GM18867 (cell line): ENCODE measurements at regions not wholly inside any gene's neighbourhood (a gene's known extent, or its start where the extent isn't known, plus 50 kb on each side); places are given as distances from the start of the nearest gene placed in this dataset.

Experiments used
- ATAC-seq: cut with Tn5 transposase; IDR thresholded peaks from one replicate; pipeline ENCODE4 v1.9.1; 2021; ENCODE audit warnings: mild to moderate bottlenecking, moderate library complexity; ENCODE audit not compliant: unreplicated experiment

- peak; percentile 94 for ATAC-seq
These were observed 97.8 kb downstream of the C9orf152 start for GRCh38 chr9:110110154-110110553.

GRCh38 chr9:110111868-110112267 lies 96.1 kb downstream of the C9orf152 start:
- ATAC-seq = no peak

- no peak for ATAC-seq
These were observed 95.2 kb downstream of the C9orf152 start for GRCh38 chr9:110112792-110113191.

- ATAC-seq = no peak
These were observed 93.7 kb downstream of the C9orf152 start for GRCh38 chr9:110114086-110114858.

GRCh38 chr9:110114859-110115201 lies 93.1 kb downstream of the C9orf152 start:
- no peak for ATAC-seq

- no peak for ATAC-seq
These were observed 92.6 kb downstream of the C9orf152 start for GRCh38 chr9:110115341-110115820.

GRCh38 chr9:110115826-110116542 lies 92.0 kb downstream of the C9orf152 start:
- no peak for ATAC-seq

- no peak for ATAC-seq
These were observed 91.4 kb downstream of the C9orf152 start for GRCh38 chr9:110116543-110116885.

- ATAC-seq = no peak
These were observed 86.8 kb downstream of the C9orf152 start for GRCh38 chr9:110121170-110121569.

- ATAC-seq = no peak
These were observed 84.4 kb downstream of the C9orf152 start for GRCh38 chr9:110123341-110124095.

- ATAC-seq = no peak
These were observed 83.5 kb downstream of the C9orf152 start for GRCh38 chr9:110124439-110124838.

- no peak for ATAC-seq
These were observed 82.7 kb downstream of the C9orf152 start for GRCh38 chr9:110125207-110125751.

- ATAC-seq = no peak
These were observed 82.1 kb downstream of the C9orf152 start for GRCh38 chr9:110125763-110126351.

GRCh38 chr9:110126499-110126941 lies 81.4 kb downstream of the C9orf152 start:
- ATAC-seq = no peak

- no peak for ATAC-seq
These were observed 80.7 kb downstream of the C9orf152 start for GRCh38 chr9:110126986-110127864.

GRCh38 chr9:110128664-110129329 lies 79.2 kb downstream of the C9orf152 start:
- ATAC-seq = peak; percentile 73

GRCh38 chr9:110129425-110129824 lies 78.5 kb downstream of the C9orf152 start:
- no peak for ATAC-seq

GRCh38 chr9:110130211-110130610 lies 77.7 kb downstream of the C9orf152 start:
- no peak for ATAC-seq

- ATAC-seq = no peak
These were observed 77.1 kb downstream of the C9orf152 start for GRCh38 chr9:110130791-110131416.
